H1 (cell line): ENCODE measurements at regions not wholly inside any gene's neighbourhood (a gene's known extent, or its start where the extent isn't known, plus 50 kb on each side); places are given as distances from the start of the nearest gene placed in this dataset.

Source experiments
- CTCF ChIA-PET: fragments of 300-600 bp; sonication (Branson Sonifier 250); formaldehyde crosslinking; loops from one replicate; lab custom pipeline; 2021; ENCODE audit not compliant: partially characterized antibody; lab: Charles Lee
- POLR2A ChIA-PET: fragments of 300-600 bp; sonication (Branson Sonifier 250); formaldehyde crosslinking; loops from one replicate; lab custom pipeline; 2021; ENCODE audit warnings: inconsistent platforms; ENCODE audit not compliant: partially characterized antibody; lab: Charles Lee
- DNase-seq, 2 experiments: peaks; one replicate each; pipeline versions ENCODE4 v3.0.0 to v3.0.0-alpha.2; 2010 to 2022; ENCODE audit warnings: low spot score in 2 of 2, low read depth in 1 of 2, mixed read lengths in 1 of 2
- FAIRE-seq: peaks from 2 replicates; lab custom pipeline; 2011; peaks lifted over from hg19 to GRCh38; lab: Jason Lieb, UNC
- H2AFZ ChIP-seq: 2 replicates; pipeline ENCODE4 v1.8.1; 2012; ENCODE audit warnings: low read length, inconsistent platforms
- H2AK5ac ChIP-seq: 2 replicates; pipeline ENCODE4 v1.6.1; 2013; ENCODE audit warnings: low read depth, low read length
- H2BK120ac ChIP-seq: replicated peaks from 2 replicates; pipeline ENCODE3; 2013; ENCODE audit warnings: low read depth, low read length, inconsistent platforms
- H2BK12ac ChIP-seq: 2 replicates; pipeline ENCODE4 v1.6.1; 2013; ENCODE audit warnings: low read depth, low read length
- H2BK15ac ChIP-seq: 2 replicates; pipeline ENCODE4 v1.6.1; 2013; ENCODE audit warnings: low read length
- H2BK20ac ChIP-seq: 2 replicates; pipeline ENCODE4 v1.6.1; 2013; ENCODE audit warnings: low read length
- H2BK5ac ChIP-seq: 2 replicates; pipeline ENCODE4 v1.6.1; 2013; ENCODE audit warnings: low read depth, low read length
- H3K14ac ChIP-seq: 2 replicates; pipeline ENCODE4 v1.6.1; 2013; ENCODE audit warnings: inconsistent platforms; ENCODE audit not compliant: insufficient read length
- H3K18ac ChIP-seq: 2 replicates; pipeline ENCODE4 v1.6.1; 2013; ENCODE audit warnings: low read length; ENCODE audit errors: extremely low read depth
- H3K23ac ChIP-seq: 2 replicates; pipeline ENCODE4 v1.6.1; 2013; ENCODE audit warnings: inconsistent platforms; ENCODE audit not compliant: insufficient read length
- H3K23me2 ChIP-seq: 2 replicates; pipeline ENCODE4 v1.6.1; 2013; ENCODE audit warnings: low read depth, low read length
- H3K27ac ChIP-seq: 2 replicates; pipeline ENCODE4 v1.6.1; 2011; ENCODE audit warnings: low read depth, low read length, inconsistent platforms
- H3K27me3 ChIP-seq, 4 experiments: replicated peaks in 1 of 4; 1 replicate in 1 of 4; 2 replicates in 3 of 4; pipeline versions ENCODE4 v1.6.1 to v1.8.1; 2011 to 2013; ENCODE audit warnings: low read length in 3 of 4, mild to moderate bottlenecking in 3 of 4, inconsistent platforms in 2 of 4, mixed read lengths in 2 of 4, moderate library complexity in 1 of 4; ENCODE audit not compliant: control insufficient read depth in 3 of 4, insufficient read depth in 3 of 4; ENCODE audit errors: extremely low read depth in 1 of 4
- H3K36me3 ChIP-seq, 4 experiments: 2 replicates each; pipeline versions ENCODE4 v1.6.1 to v1.8.1; 2011 to 2013; ENCODE audit warnings: mild to moderate bottlenecking in 4 of 4, low read length in 3 of 4, moderate library complexity in 2 of 4, control low read depth in 1 of 4, inconsistent platforms in 1 of 4; ENCODE audit not compliant: insufficient read depth in 4 of 4, control insufficient read depth in 2 of 4
- H3K4ac ChIP-seq: replicated peaks from 2 replicates; pipeline ENCODE3; 2013; ENCODE audit warnings: low read length, low read depth, mixed read lengths, inconsistent platforms; ENCODE audit not compliant: insufficient read length
- H3K4me1 ChIP-seq, 4 experiments: replicated peaks in 1 of 4; 1 replicate in 1 of 4; 2 replicates in 3 of 4; pipeline versions ENCODE4 v1.6.1 to v1.8.1; 2011 to 2013; ENCODE audit warnings: low read length in 3 of 4, inconsistent platforms in 2 of 4, mixed read lengths in 1 of 4; ENCODE audit not compliant: insufficient read depth in 4 of 4, control insufficient read depth in 3 of 4
- H3K4me2 ChIP-seq, 2 experiments: 2 replicates each; pipeline versions ENCODE4 v1.6.1 to v1.8.1; 2011 to 2013; ENCODE audit warnings: low read depth in 2 of 2, low read length in 2 of 2, control low read depth in 1 of 2, inconsistent platforms in 1 of 2, mild to moderate bottlenecking in 1 of 2; ENCODE audit not compliant: insufficient read depth in 1 of 2
- H3K4me3 ChIP-seq, 4 experiments: fragments of 200-600, 300-600 bp in 1 of 4; sonication (generic), shearing (Covaris generic), sonication (Bioruptor Twin) in 1 of 4; 2 replicates each; pipeline versions ENCODE4 v1.5.1 to v1.8.1; 2011 to 2016; ENCODE audit warnings: low read length in 4 of 4, low read depth in 3 of 4, control low read depth in 2 of 4, inconsistent platforms in 2 of 4, mild to moderate bottlenecking in 2 of 4, mixed read lengths in 1 of 4, moderate library complexity in 1 of 4; ENCODE audit not compliant: insufficient read depth in 2 of 4; ENCODE audit errors: extremely low read depth in 1 of 4
- H3K56ac ChIP-seq: replicated peaks from 2 replicates; pipeline ENCODE3; 2013; ENCODE audit warnings: low read depth, mild to moderate bottlenecking, mixed read lengths, low read length, inconsistent platforms; ENCODE audit not compliant: insufficient read length
- H3K79me1 ChIP-seq: 2 replicates; pipeline ENCODE4 v1.6.1; 2013; ENCODE audit warnings: low read depth, low read length, control low read depth
- H3K79me2 ChIP-seq, 2 experiments: 2 replicates each; pipeline versions ENCODE4 v1.6.1 to v1.8.1; 2012 to 2013; ENCODE audit warnings: low read length in 2 of 2, mild to moderate bottlenecking in 2 of 2, inconsistent platforms in 1 of 2; ENCODE audit not compliant: insufficient read depth in 2 of 2, control insufficient read depth in 1 of 2
- H3K9ac ChIP-seq, 4 experiments: replicated peaks in 1 of 4; 1 replicate in 1 of 4; 2 replicates in 3 of 4; pipeline versions ENCODE4 v1.6.1 to v1.8.1; 2011 to 2013; ENCODE audit warnings: low read depth in 3 of 4, low read length in 3 of 4, control low read depth in 2 of 4, mild to moderate bottlenecking in 2 of 4, moderate library complexity in 2 of 4, inconsistent platforms in 1 of 4; ENCODE audit errors: extremely low read depth in 1 of 4
- H3K9me3 ChIP-seq, 2 experiments: 2 replicates each; pipeline versions ENCODE4 v1.6.1 to v1.8.1; 2012 to 2013; ENCODE audit warnings: mild to moderate bottlenecking in 2 of 2, moderate library complexity in 2 of 2, control low read depth in 1 of 2, inconsistent platforms in 1 of 2, low read depth in 1 of 2, low read length in 1 of 2, mixed read lengths in 1 of 2; ENCODE audit not compliant: insufficient read depth in 2 of 2
- H4K20me1 ChIP-seq, 2 experiments: replicated peaks in 1 of 2; 2 replicates each; pipeline versions ENCODE3 to v1.8.1; 2011 to 2013; ENCODE audit warnings: inconsistent platforms in 2 of 2, low read length in 2 of 2, mild to moderate bottlenecking in 1 of 2; ENCODE audit not compliant: insufficient read depth in 2 of 2, control insufficient read depth in 1 of 2
- H4K5ac ChIP-seq: 2 replicates; pipeline ENCODE4 v1.6.1; 2013; ENCODE audit warnings: low read length, low read depth, mixed read lengths, inconsistent platforms; ENCODE audit not compliant: insufficient read length
- H4K8ac ChIP-seq: 2 replicates; pipeline ENCODE4 v1.8.0; 2013; ENCODE audit warnings: mild to moderate bottlenecking, moderate library complexity, low read length, inconsistent platforms; ENCODE audit not compliant: insufficient read depth; ENCODE audit errors: extremely low read depth
- H4K91ac ChIP-seq: replicated peaks from 2 replicates; pipeline ENCODE3; 2013; ENCODE audit warnings: low read length, mixed read lengths, inconsistent platforms; ENCODE audit not compliant: insufficient read length
- ASH2L ChIP-seq: fragments of 200-600, 300-600 bp; sonication (generic); IDR thresholded peaks from one replicate; pipeline ENCODE4 v1.7.1; 2017; ENCODE audit warnings: low read length
- ATF2 ChIP-seq: IDR thresholded peaks from 2 replicates; pipeline ENCODE4 v1.6.1; 2012; ENCODE audit warnings: low read length, inconsistent platforms
- CBX5 ChIP-seq: fragments of 300-800, 300-1000 bp; sonication (generic); IDR thresholded peaks from 2 replicates; pipeline ENCODE4 v1.7.1; 2016; ENCODE audit warnings: antibody characterized with exemption, low read length, low read depth
- CBX8 ChIP-seq: fragments of 300-800, 300-1000 bp; sonication (generic); IDR thresholded peaks from 2 replicates; pipeline ENCODE4 v1.7.1; 2016; ENCODE audit warnings: low read depth, low read length, borderline replicate concordance
- CEBPB ChIP-seq: IDR thresholded peaks from 2 replicates; pipeline ENCODE4 v1.6.1; 2012; ENCODE audit warnings: low read depth, low read length
- HDAC2 ChIP-seq, 2 experiments: fragments of 300-600 bp in 1 of 2; sonication (generic) in 1 of 2; IDR thresholded peaks; 2 replicates each; pipeline ENCODE4 v1.6.1; 2011 to 2012; ENCODE audit warnings: low read depth in 2 of 2, low read length in 2 of 2, mild to moderate bottlenecking in 2 of 2, moderate library complexity in 2 of 2, borderline replicate concordance in 1 of 2, inconsistent platforms in 1 of 2
- HDAC6 ChIP-seq: IDR thresholded peaks from one replicate; pipeline ENCODE4 v1.7.1; 2012; ENCODE audit warnings: low read depth, mild to moderate bottlenecking, inconsistent platforms, low read length, moderate library complexity
- RXRA ChIP-seq: IDR thresholded peaks from 2 replicates; pipeline ENCODE4 v1.6.1; 2011; ENCODE audit warnings: low read depth, mild to moderate bottlenecking, low read length, moderate library complexity; ENCODE audit not compliant: insufficient read depth
- SP1 ChIP-seq: IDR thresholded peaks from 2 replicates; pipeline ENCODE4 v1.6.1; 2011; ENCODE audit warnings: low read depth, low read length
- TAF1 ChIP-seq: IDR thresholded peaks from 2 replicates; pipeline ENCODE4 v1.6.1; 2011; ENCODE audit warnings: mild to moderate bottlenecking, low read depth, low read length
- WGBS, 2 experiments: shearing (Covaris generic) in 1 of 2; methylation state at CpG; one replicate each; pipeline versions ENCODE4 v1.1.6 to v1.1.7; 2013 to 2015; ENCODE audit warnings: low lambda C conversion rate in 2 of 2, mixed read lengths in 2 of 2, inconsistent platforms in 1 of 2, low coverage in 1 of 2, missing lambda C conversion rate in 1 of 2; ENCODE audit not compliant: insufficient replicate concordance in 2 of 2, insufficient coverage in 1 of 2, insufficient read length in 1 of 2; ENCODE audit errors: extremely low coverage in 1 of 2, missing lambda C conversion rate in 1 of 2; 5-methylcytosine and 5-hydroxymethylcytosine counted together

DNA sequence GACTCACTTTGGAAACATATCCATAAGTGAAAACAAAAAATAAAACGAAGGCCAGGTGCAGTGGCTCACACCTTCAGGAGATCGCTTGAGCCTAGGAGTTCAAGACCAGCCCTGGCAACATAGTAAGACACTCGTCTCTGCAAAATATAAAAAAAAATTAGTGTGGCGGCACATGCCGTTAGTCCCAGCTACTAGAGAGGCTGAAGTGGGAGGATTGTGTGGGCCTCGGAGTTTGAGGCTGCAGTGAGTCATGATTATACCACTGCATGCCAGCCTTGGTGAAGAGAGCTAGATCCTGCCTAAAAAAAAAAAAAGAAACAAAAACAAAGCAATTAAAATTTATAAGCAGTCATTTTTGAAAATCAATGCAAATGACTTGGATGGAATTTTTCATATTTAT lies 54.7 kb upstream of the NANOGP8 start:
- ChIA-PET CTCF (interaction anchor here (1.0 kb wide), 1 partner anchor 34 kb away, joined by 3 read pairs; no protein-coding TSS in a partner anchor), POLR2A (no interaction called here)
- no peak overlapping the region for H3K4me3 ChIP-seq
- H3K36me3 ChIP-seq: no peaks in the 10 kb centered on the region
- no peaks in the 10 kb centered on the region for H3K27me3 ChIP-seq
- H4K5ac ChIP-seq: no peak overlapping the region
- no peak overlapping the region for H3K27ac ChIP-seq
- WGBS, 2 experiments: 86% methylated on average over 6 of the region's 6 CpGs; no CpG with 5 or more reads in 1 of the 2 experiments
- no peak overlapping the region for H2BK5ac ChIP-seq
- H3K14ac ChIP-seq: no peak overlapping the region
- no peak overlapping the region for H2AK5ac ChIP-seq
- H2BK20ac ChIP-seq: no peak overlapping the region
- no peak overlapping the region for H4K8ac ChIP-seq
- FAIRE-seq: no peak
- H3K56ac ChIP-seq: no peak overlapping the region
- H3K23ac ChIP-seq: no peak overlapping the region
- H3K4ac ChIP-seq: no peak overlapping the region
- H2BK120ac ChIP-seq: no peak overlapping the region
- H3K9me3 ChIP-seq: 0 out of 4 replicates have a peak, but pooled peaks cover 0 to 2% of the 10 kb centered on the region in 2 experiments
- H3K4me1 ChIP-seq: no peaks in the 10 kb centered on the region
- no peak overlapping the region for H3K9ac ChIP-seq
- H3K4me2 ChIP-seq: no peak overlapping the region
- H2BK12ac ChIP-seq: no peak overlapping the region
- H2AFZ ChIP-seq: no peak overlapping the region
- H4K91ac ChIP-seq: no peak overlapping the region
- H3K79me2 ChIP-seq: no peaks in the 10 kb centered on the region
- H3K23me2 ChIP-seq: no peaks in the 10 kb centered on the region
- H3K79me1 ChIP-seq: no peaks in the 10 kb centered on the region
- H2BK15ac ChIP-seq: no peak overlapping the region
- no peak overlapping the region for H3K18ac ChIP-seq
- H4K20me1 ChIP-seq: no peaks in the 10 kb centered on the region
- TF ChIP-seq TAF1 (no peak), SP1 (no peak), ATF2 (no peak), HDAC2 (IDR thresholded peaks at IDR 0.05; ENCODE audit: borderline replicate concordance in 1 of 2, low read depth in 2 of 2, low read length in 2 of 2) (no peak), HDAC6 (no peak), CEBPB (no peak), ASH2L (no peak), RXRA (no peak), CBX8 (no peak), CBX5 (no peak)
- no peak for DNase-seq
